SIG-M5 treated with dmso at 0.1 percent for 504 hours (cell line): ENCODE measurements at regions not wholly inside any gene's neighbourhood (a gene's known extent, or its start where the extent isn't known, plus 50 kb on each side); places are given as distances from the start of the nearest gene placed in this dataset.

Experiments
- DNase-seq: peaks from one replicate; lab custom pipeline; 2025; ENCODE audit not compliant: unreplicated experiment; lab: John Stamatoyannopoulos, UW

DNA sequence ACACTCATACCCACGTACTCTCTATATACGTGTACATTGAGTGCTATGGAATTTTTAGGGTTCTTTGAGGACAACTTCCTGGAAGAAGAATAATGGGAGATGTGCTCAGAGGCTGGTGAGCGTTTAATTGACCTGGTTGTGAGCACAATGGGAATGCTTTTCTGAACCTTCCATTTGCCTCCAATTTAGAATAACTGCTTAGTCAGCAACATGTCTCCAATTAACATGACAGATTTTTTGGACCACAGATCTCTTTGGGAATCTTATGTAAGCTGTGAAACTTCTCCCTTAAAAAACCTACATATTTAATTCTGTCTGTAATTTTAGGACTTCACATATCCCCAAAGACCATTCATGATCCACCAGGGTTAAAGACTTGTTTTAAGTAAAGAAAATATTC lies 166.7 kb upstream of the TNP1 start:
- DNase-seq: no peak

- DNase-seq: no peak
Measured at GRCh38 chr2:217026161-217026560, 166.3 kb upstream of the TNP1 start.

- DNase-seq: no peak
Measured at GRCh38 chr2:217023611-217024010, 163.7 kb upstream of the TNP1 start.

- DNase-seq: no peak
Measured at GRCh38 chr2:217017456-217018252, 157.8 kb upstream of the TNP1 start.

- no peak for DNase-seq
Measured at GRCh38 chr2:217016796-217017419, 157.0 kb upstream of the TNP1 start.

GRCh38 chr2:217014328-217015105 lies 154.7 kb upstream of the TNP1 start:
- DNase-seq: no peak

- DNase-seq: no peak
Measured at GRCh38 chr2:217013926-217014325, 154.1 kb upstream of the TNP1 start.

- DNase-seq: no peak
Measured at GRCh38 chr2:217011576-217011975, 151.7 kb upstream of the TNP1 start.

- DNase-seq: no peak
Measured at GRCh38 chr2:217010173-217010572, 150.3 kb upstream of the TNP1 start.

- DNase-seq: no peak
Measured at GRCh38 chr2:217008794-217009193, 148.9 kb upstream of the TNP1 start.

GRCh38 chr2:217006217-217006616 lies 146.4 kb upstream of the TNP1 start:
- DNase-seq: no peak

DNA sequence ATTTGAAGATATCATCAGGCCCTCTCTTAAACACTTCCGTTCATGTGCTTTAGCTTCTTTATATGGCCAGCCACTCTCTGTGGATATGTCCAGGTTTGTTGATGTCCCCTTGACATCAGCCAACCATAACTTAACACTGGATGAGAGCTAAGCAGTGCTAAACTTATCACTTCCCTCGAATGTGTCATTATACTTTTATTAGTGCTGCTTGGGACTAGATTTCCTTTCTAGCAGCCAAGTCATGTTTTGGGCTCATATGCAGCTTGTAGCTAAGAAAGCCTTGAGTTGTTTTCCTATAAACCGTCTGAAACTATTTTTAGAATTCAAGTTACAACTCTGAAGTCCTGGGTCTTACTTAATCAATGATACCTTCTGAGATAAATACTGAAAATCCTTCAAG lies 144.8 kb upstream of the TNP1 start:
- DNase-seq: no peak

- no peak for DNase-seq
Measured at GRCh38 chr2:217001740-217002139, 141.9 kb upstream of the TNP1 start.

GRCh38 chr2:217000406-217000805 lies 140.5 kb upstream of the TNP1 start:
- DNase-seq: no peak

DNA sequence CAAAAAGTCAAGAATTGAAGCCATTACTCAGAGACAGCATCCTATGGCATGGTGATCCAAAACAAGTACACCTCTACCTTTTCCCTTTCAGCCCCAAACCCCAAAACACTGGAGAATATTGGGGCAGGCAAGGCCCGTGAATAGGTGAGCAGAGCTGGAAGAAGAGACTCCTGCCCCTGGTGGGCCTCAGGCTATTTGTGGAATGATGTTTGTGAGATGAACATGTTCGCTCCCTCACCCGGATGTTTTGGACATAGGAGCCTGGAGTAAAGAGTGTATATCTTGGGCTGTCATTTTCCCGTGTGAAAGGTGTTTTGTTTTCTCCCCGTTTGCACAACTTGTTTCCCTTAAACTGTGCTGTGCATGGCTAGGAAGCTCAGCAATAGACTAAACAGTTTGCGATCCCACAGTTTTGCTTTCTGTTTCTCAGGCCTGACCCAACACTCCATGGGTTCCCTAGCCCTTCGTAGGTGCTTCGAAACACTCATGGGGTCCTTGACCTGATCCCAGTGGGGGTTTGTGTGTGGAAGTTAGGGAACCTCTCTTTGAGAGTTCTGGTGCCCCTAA lies 136.5 kb upstream of the TNP1 start:
- no peak for DNase-seq

GRCh38 chr2:216994353-216994854 lies 134.5 kb upstream of the TNP1 start:
- DNase-seq: no peak

- DNase-seq: no peak
Measured at GRCh38 chr2:216992056-216992675, 132.3 kb upstream of the TNP1 start.

DNA sequence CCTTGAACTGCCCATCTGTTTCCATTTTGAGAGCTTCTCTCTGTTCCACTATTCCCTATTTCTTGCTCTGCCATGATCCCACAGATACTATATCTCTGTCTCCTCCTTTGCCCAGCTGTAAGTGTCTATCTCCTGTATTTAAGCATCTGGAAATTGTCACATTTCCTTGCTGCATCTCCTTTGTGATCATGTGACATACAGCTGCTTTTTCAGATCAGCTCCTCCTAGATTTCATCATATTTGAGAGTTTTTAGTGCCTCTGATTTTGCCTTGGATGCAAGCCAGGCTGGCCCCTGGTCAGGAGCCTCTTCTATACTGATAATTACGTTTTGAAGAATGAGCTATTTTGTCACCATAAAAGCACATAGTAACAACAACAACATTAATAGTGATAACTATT lies 131.7 kb upstream of the TNP1 start:
- DNase-seq: no peak

- no peak for DNase-seq
Measured at GRCh38 chr2:216989340-216990129, 129.7 kb upstream of the TNP1 start.

- DNase-seq: no peak
Measured at GRCh38 chr2:216987252-216987821, 127.5 kb upstream of the TNP1 start.
